ENCODE measurements at regions not wholly inside any gene's neighbourhood (a gene's known extent, or its start where the extent isn't known, plus 50 kb on each side); places are given as distances from the start of the nearest gene placed in this dataset.

DNA sequence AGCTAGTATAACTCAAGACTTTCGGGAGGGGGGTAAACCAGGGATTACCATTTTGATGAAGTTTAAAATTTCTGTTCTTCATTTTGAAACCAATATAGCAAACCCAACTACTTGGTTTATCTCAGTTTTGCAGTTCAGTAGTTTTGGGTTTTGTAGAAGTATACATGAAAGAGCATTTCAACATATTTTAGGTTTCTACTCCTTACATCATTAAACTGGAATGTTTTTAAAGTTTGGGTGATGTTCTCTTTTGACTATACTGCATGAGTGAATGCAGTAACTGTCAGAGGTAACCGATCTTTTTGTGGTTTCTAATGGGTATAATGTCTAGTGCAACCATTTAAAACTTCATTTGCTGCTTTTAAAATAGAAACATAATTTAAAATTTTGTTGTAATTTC is 248.3 kb upstream of the MAD2L1 start:
- no peak for TF ChIP-seq POLR2A (IDR thresholded peaks at IDR 0.05)
- TF ChIP-seq, protein P1, sequence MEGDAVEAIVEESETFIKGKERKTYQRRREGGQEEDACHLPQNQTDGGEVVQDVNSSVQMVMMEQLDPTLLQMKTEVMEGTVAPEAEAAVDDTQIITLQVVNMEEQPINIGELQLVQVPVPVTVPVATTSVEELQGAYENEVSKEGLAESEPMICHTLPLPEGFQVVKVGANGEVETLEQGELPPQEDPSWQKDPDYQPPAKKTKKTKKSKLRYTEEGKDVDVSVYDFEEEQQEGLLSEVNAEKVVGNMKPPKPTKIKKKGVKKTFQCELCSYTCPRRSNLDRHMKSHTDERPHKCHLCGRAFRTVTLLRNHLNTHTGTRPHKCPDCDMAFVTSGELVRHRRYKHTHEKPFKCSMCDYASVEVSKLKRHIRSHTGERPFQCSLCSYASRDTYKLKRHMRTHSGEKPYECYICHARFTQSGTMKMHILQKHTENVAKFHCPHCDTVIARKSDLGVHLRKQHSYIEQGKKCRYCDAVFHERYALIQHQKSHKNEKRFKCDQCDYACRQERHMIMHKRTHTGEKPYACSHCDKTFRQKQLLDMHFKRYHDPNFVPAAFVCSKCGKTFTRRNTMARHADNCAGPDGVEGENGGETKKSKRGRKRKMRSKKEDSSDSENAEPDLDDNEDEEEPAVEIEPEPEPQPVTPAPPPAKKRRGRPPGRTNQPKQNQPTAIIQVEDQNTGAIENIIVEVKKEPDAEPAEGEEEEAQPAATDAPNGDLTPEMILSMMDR (IDR thresholded peaks at IDR 0.05), result no peak
